Calu3 (cell line): ENCODE measurements at regions not wholly inside any gene's neighbourhood (a gene's known extent, or its start where the extent isn't known, plus 50 kb on each side); places are given as distances from the start of the nearest gene placed in this dataset.

ENCODE experiments used
- BruUV-seq: library from RNA; stranded (reverse); fragments of 400-500 nt; replicated peaks from 2 replicates; lab custom pipeline; 2021; lab: Mats Ljungman, UMichigan
- CTCF ChIA-PET: fragments of 300-600 bp; sonication (Branson Sonifier 250); formaldehyde crosslinking; loops from one replicate; lab custom pipeline; 2022; ENCODE audit warnings: antibody characterized with exemption; lab: Charles Lee
- DNase-seq: peaks from one replicate; pipeline ENCODE4 v3.0.0; 2022
- H3K27ac Mint-ChIP-seq: one replicate; pipeline ENCODE4 v1.8.0; 2022; ENCODE audit warnings: mixed read lengths; ENCODE audit not compliant: unreplicated experiment
- H3K27me3 Mint-ChIP-seq: one replicate; pipeline ENCODE4 v1.8.0; 2022; ENCODE audit warnings: mixed read lengths; ENCODE audit not compliant: unreplicated experiment
- H3K36me3 Mint-ChIP-seq: one replicate; pipeline ENCODE4 v1.8.0; 2022; ENCODE audit warnings: mild to moderate bottlenecking, moderate library complexity, mixed read lengths; ENCODE audit not compliant: insufficient read depth, unreplicated experiment
- H3K4me1 Mint-ChIP-seq: one replicate; pipeline ENCODE4 v1.8.0; 2022; ENCODE audit warnings: mild to moderate bottlenecking, low read depth, mixed read lengths; ENCODE audit not compliant: unreplicated experiment
- H3K4me3 Mint-ChIP-seq: one replicate; pipeline ENCODE4 v1.8.0; 2022; ENCODE audit warnings: mild to moderate bottlenecking, low read depth, moderate library complexity, mixed read lengths; ENCODE audit not compliant: unreplicated experiment
- H3K9me3 Mint-ChIP-seq: one replicate; pipeline ENCODE4 v1.8.0; 2022; ENCODE audit warnings: low read depth, mixed read lengths; ENCODE audit not compliant: unreplicated experiment
- intact Hi-C: fragments of 100-400 bp; cut with micrococcal nuclease; formaldehyde crosslinking; loops from one replicate; pipeline ENCODE4 v1.10.0; 2022; ENCODE audit not compliant: unreplicated experiment
- TF ChIP-seq, protein P1 (sequence below): fragments of 200-600 bp; IDR thresholded peaks from one replicate; pipeline ENCODE4 v1.8.0; 2022; ENCODE audit warnings: antibody characterized with exemption; ENCODE audit not compliant: unreplicated experiment

DNA sequence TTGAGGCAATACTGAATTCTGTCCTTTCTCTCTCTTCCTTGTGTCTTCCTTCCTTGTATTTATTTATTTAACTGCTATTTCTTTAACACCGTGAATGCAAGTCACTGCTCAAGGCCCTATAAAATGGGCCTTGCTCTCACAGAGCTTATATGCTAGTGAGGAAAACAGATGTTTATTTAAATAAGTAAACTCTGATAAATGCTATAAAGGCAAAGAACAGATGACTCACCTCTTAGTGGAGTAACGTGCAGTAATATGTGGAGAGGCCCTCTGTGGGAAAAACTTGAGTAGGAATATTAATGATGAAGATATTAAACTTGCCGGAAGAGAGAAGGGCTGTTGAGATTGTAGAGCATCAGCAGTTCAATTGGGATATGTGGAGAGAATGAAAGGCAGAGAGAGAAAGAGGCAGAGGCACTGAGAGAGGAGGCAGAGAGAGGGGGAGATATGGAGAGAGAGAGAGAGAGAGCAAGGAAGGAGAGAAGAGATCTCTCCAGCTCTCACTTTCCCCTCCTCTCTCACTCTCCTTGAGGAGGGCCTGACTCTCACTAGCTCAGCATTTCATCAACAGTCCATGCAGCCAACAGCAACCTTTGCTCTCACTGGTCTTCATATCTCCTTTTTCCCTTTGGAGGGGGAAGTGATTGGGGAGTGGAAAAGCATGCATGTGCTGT lies 322.2 kb downstream of the LMX1A start:
- no peak for DNase-seq
- H3K4me3 Mint-ChIP-seq: no peak overlapping the region
- H3K27me3 Mint-ChIP-seq: no peaks in the 10 kb centered on the region
- no peaks in the 10 kb centered on the region for H3K4me1 Mint-ChIP-seq
- no peaks in the 10 kb centered on the region for H3K36me3 Mint-ChIP-seq
- no peak overlapping the region for H3K27ac Mint-ChIP-seq
- TF ChIP-seq, protein P1, sequence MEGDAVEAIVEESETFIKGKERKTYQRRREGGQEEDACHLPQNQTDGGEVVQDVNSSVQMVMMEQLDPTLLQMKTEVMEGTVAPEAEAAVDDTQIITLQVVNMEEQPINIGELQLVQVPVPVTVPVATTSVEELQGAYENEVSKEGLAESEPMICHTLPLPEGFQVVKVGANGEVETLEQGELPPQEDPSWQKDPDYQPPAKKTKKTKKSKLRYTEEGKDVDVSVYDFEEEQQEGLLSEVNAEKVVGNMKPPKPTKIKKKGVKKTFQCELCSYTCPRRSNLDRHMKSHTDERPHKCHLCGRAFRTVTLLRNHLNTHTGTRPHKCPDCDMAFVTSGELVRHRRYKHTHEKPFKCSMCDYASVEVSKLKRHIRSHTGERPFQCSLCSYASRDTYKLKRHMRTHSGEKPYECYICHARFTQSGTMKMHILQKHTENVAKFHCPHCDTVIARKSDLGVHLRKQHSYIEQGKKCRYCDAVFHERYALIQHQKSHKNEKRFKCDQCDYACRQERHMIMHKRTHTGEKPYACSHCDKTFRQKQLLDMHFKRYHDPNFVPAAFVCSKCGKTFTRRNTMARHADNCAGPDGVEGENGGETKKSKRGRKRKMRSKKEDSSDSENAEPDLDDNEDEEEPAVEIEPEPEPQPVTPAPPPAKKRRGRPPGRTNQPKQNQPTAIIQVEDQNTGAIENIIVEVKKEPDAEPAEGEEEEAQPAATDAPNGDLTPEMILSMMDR: no peak
- CTCF ChIA-PET: no interaction called here
- H3K9me3 Mint-ChIP-seq: peaks cover 9% of the 10 kb centered on the region
- BruUV-seq: no TSS peak
- intact Hi-C loops: no loop called here

DNA sequence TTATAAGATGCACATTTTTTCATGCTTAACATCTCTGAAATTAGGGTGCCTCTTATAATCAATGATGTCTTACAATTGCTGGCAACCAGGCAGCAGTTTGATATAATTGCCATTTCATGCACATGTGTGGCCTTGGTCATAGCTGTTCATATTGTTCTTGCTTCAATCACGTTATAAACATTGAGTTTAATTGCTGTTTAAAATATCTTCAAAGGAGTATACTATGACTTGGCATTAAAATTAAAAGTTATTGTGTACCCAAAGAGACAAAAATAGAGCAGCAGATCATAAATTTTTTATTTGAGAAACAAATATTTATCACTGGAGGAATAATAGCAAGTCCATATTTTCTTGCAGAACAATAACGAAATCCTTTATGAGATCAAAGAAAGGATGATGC lies 325.5 kb downstream of the LMX1A start:
- BruUV-seq: no TSS peak
- Mint-ChIP-seq H3K4me3 (no peak overlapping the region), H3K27ac (no peak overlapping the region), H3K4me1 (no peaks in the 10 kb centered on the region), H3K9me3 (peaks cover 6% of the 10 kb centered on the region), H3K27me3 (no peaks in the 10 kb centered on the region), H3K36me3 (no peaks in the 10 kb centered on the region)
- intact Hi-C loops: no loop called here
- TF ChIP-seq, protein P1: no peak
- DNase-seq: no peak
- CTCF ChIA-PET: interaction anchor here (0.6 kb wide), 1 partner anchor 1352 kb away, joined by 3 read pairs; no protein-coding TSS in a partner anchor

DNA sequence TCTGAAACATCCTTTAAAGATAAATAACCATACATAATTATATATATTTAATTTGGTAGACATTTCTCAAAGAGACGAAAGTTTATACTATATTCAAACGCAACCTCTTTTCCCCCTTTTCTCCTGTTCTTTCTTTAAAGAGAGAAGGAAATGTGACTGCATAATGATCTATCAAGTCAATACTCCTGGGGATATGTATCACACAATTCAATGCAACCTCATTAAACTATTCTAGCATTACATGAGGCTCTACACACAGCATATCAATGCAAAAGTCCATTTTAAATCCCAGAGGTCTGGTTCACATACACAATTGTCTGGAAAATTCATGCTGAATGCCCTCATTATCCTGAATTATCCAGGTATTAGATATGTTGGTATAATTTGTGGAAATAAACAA lies 330.7 kb downstream of the LMX1A start:
- no peak for DNase-seq
- H3K27me3 Mint-ChIP-seq: no peaks in the 10 kb centered on the region
- TF ChIP-seq, protein P1: no peak
- H3K4me3 Mint-ChIP-seq: no peak overlapping the region
- CTCF ChIA-PET: no interaction called here
- H3K9me3 Mint-ChIP-seq: peaks cover 7% of the 10 kb centered on the region
- H3K4me1 Mint-ChIP-seq: no peaks in the 10 kb centered on the region
- H3K36me3 Mint-ChIP-seq: no peaks in the 10 kb centered on the region
- intact Hi-C loops: no loop called here
- H3K27ac Mint-ChIP-seq: no peak overlapping the region
- BruUV-seq: no TSS peak

DNA sequence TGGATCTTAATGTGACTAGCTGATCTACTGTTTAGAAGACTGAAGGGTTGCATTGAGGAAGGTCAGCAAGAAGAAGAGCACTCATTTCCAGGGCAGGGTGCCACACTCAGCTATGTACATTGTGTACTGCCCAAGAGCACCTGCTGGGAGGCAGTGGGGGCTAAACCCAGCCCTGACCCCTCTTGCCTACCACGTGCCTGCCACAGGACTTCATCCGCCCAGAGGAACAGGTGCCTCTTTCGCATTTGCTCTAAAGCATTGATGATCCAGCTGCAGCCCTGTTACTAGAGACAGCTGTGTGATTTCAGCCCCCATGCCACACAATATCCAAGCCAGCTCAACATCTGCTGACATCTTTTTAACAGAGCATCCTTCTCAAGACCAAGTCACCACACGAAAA lies 341.8 kb downstream of the LMX1A start:
- Mint-ChIP-seq H3K4me3 (no peak overlapping the region), H3K4me1 (no peaks in the 10 kb centered on the region), H3K36me3 (no peaks in the 10 kb centered on the region), H3K27me3 (no peaks in the 10 kb centered on the region), H3K27ac (no peak overlapping the region), H3K9me3 (peaks cover 2% of the 10 kb centered on the region)
- no TSS peak for BruUV-seq
- TF ChIP-seq, protein P1: no peak
- no peak for DNase-seq
- CTCF ChIA-PET: no interaction called here
- intact Hi-C loops: no loop called here
